ENCODE measurements at regions not wholly inside any gene's neighbourhood (a gene's known extent, or its start where the extent isn't known, plus 50 kb on each side); places are given as distances from the start of the nearest gene placed in this dataset.

DNA sequence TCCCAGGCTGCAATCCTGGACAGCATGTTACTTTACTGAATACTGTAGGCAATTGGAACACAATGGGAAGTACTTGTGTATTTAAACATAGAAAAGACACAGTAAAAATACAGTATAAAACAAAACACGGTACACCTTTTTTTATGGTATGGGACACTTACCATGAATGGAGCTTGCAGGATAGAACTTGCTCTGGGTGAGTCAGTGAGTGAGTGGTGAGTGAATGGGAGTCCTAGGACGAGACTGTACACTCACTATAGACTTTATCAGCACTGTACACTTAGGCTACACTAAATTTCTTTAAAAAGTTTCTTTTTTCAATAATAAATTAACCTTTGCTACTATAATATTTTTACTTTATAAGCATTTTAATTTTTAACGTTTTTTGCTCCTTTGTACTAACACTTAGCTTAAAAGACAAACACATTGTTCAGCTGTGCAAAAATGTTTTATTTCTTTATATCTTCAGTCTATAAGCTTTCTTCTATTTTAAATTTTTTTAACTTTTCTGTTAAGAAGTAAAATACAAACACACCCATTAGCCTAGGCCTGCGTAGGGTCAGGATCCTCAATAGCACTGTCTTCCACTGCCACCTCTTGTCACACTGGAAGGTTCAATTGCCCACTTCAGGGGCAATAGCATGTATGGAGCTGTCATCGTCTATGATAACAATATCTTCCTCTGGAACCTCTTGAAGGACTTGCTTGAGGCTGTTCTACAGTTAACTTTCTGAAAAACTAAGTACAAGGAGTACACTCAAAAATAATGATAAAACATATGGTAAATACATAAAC lies 293.5 kb upstream of the FSTL5 start:
- FAIRE-seq = no peak

- FAIRE-seq = no peak
Measured at GRCh38 chr4:162456106-162456505, 292.3 kb upstream of the FSTL5 start.

GRCh38 chr4:162450531-162451035 lies 286.8 kb upstream of the FSTL5 start:
- no peak for FAIRE-seq

GRCh38 chr4:162443510-162443909 lies 279.7 kb upstream of the FSTL5 start:
- no peak for FAIRE-seq

DNA sequence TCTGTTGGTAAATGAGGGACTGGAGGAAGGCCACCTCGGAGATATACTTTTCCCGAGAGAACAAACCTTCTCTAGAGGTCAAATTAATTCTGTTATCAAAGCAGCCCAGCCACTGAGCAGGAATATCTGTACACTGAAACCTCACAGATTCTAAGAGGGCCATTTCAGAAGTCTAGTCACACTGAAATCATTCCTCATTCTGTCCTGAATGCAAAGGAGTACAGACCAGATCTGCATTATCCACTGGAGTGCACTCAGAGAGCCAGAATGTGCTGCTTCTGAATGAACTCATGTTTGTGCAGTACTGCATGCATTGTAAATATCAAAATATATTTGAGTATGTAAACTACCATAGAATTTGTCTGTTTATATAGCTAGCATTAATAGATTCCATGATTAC lies 278.3 kb upstream of the FSTL5 start:
- no peak for FAIRE-seq

DNA sequence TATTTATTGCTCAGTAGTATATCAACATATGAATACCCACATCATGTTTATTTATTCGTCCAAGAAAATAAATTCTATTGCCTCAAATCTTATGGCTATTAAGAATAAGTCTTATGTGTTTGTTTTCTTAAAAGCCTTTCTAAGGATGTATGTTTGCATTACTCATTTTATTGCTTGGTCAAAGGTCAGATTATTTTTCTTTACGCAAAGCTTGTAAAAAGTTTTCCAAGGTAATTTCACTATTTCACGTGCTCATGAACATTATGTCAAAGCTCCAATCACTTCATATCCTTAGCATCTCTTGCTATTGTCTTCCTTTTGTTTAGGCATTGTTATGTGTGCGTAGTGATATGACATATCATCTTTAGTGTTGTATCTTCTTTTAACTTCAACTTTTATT lies 258.5 kb upstream of the FSTL5 start:
- no peak for FAIRE-seq

DNA sequence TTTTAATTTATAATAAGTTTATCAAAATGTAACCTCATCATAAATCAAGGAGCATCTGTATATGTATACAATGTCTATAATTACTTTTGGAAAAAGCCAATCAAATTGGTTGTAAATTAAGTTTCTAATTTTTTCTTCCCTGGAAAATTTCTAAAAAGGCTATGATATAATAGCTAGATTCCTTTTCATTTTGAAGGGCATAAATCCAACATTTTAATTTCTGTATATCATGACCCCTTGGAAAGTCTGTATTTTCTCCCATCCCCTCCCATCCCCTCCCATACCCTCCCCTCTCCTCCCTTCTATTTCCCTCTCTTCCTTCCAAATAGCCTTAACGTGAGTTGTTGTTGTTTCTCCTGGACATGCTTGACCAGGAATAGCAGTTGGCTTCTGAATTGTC lies 247.1 kb upstream of the FSTL5 start:
- no peak for FAIRE-seq

DNA sequence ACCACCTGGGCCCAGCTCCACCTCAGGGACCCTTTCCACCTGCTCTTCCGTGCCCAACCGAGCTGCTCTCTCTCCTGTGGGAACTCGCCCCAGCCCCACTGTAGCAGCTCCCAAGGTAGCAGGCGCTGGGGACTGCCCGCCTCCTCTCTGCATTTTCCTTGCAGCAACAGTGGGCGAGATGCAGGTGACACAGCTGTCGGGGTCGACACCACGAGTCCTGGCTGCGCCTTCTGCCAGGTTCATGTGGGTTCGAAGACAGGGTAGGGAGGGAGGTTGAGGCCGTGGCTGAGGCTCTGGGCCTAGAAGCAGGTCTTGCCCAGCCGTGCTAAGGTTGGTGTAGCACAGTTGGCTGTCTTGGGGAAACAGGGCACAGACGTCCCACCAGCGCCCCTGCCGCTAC lies 245.2 kb upstream of the FSTL5 start:
- no peak for FAIRE-seq

- no peak for FAIRE-seq
Measured at GRCh38 chr4:162408309-162408708, 244.5 kb upstream of the FSTL5 start.

DNA sequence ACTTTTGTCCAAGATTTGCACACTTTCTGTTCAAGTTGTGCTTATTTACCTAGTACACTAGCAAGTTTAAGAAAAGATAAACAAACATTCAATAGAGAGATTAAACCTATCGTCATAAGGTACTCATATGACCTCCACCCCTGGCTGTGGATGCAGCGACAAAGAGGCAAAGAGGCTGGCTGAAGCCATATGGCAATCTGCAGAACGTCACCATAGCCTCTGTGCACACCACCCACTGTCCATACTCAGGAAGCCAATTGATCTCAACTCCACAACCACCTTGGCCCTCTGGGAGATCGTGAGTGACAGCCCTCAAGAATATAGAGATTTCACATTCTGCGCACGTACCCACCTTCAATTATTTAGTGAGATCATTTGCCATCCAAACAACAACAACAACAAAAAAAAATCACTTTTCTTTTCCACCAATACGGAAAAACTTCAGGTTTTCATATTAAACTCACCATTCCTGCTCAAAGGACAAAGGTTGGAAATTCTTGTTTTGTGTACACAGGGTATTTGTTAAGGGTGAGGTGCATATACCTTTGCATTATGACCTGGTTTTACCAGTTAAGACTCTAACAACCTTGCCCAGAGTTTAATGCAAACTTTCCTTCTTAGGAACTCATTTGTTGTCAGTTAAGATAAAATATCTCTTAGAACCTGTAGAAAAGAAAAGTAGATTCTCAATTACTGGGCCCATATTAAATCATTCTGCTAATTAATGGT lies 243.0 kb upstream of the FSTL5 start:
- FAIRE-seq = no peak

GRCh38 chr4:162403932-162404331 lies 240.1 kb upstream of the FSTL5 start:
- FAIRE-seq = no peak

- no peak for FAIRE-seq
Measured at GRCh38 chr4:162403419-162403818, 239.6 kb upstream of the FSTL5 start.

DNA sequence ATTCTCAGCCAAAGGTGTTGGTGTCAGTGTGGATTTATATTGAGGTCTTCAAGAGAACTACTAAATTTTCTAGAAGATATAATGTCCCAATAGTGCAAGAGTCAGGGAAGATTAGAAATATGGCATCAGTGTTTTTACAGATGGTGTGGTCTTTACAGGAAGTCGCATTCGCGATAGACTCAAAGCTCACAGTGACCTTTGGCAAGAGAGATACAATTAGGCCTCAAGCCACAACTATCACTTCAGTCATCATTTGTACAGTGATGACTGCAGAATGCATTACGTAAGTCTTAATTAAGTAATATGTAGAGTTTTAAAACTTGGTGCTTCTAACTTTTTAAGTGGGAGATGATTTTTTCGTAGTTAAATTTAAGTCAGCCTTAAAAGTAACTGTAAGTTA lies 237.2 kb upstream of the FSTL5 start:
- FAIRE-seq = no peak

GRCh38 chr4:162392946-162393345 lies 229.1 kb upstream of the FSTL5 start:
- no peak for FAIRE-seq

DNA sequence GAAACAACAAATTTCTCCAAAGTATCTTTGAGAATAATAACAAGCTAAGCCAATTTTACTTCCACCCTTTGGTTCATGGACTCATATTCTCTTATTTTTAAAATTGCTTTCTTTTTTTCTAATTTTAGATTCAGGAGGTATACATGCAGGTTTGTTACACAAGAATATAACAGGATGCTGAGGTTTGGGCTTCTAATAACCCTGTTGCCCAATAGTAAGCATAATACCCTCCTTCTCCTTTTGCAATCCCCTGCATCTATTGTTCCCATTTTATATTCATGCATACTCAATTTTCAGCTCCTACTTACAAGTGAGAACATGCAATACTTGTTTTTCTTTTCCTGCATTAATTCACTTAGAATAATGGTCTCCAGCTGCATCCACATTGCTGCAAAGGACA lies 202.3 kb upstream of the FSTL5 start:
- FAIRE-seq = no peak

DNA sequence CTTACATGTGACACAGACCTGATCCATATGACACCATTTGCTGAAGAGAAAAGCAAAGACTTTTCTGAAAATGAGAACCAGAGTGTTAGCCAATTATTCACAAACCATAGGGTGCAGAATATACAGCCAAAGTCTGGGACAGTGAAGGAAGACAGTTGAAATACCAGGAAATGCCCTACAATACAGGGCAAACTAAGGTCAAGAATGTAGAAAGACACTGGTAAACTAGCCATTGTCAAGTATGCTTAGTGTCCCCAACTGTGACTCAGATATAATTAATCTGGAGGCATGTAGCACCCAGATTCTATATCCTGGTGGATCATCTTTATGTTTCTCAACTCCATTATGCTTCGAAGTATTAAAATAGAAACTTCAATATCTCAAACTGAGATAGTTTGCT lies 200.9 kb upstream of the FSTL5 start:
- no peak for FAIRE-seq

- FAIRE-seq = no peak
Measured at GRCh38 chr4:162360369-162361149, 196.8 kb upstream of the FSTL5 start.

DNA sequence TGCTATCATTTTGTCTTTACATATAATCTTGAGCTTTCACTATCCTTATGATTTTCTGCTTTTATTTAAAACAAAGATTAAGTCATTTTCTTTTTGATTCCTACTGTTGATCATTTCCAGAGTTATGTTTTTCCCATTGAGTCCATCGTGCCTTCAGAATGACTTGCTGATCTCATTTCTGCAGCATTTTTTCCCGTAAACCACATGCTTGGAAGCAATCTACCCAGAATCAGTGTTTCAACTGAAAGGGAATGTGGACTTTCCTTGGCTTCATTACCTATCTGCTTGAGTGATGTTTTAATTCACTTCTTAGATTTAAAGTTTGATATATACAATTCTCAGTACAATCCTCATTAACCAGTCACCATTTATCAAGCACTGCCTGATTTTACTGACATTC lies 192.4 kb upstream of the FSTL5 start:
- FAIRE-seq = no peak

DNA sequence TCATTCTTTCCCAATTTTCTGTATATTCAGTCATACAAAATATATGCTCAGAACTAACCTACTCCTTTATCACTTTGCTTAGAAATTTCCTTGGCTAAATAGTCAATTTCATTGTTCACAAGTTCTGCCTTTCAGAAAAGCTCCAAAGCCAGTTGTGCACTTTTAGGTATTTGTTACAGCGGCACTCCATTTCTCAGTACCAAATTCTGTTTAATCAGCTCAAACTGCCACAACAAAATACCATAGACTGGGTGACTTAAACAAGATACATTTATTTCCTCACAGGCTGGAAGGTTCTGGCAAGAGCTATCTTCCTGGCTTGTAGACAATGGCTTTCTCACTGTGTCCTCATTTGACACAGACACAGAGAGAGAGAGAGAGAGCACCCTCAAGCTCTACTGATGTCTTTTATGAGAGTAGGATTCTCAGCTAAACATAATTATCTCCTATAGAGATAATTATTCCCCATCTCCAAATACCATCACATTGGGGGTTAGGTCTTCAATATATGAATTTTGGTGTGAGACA lies 188.8 kb upstream of the FSTL5 start:
- no peak for FAIRE-seq

- FAIRE-seq = no peak
Measured at GRCh38 chr4:162350331-162350730, 186.5 kb upstream of the FSTL5 start.

- no peak for FAIRE-seq
Measured at GRCh38 chr4:162349395-162349794, 185.6 kb upstream of the FSTL5 start.

- FAIRE-seq = no peak
Measured at GRCh38 chr4:162347842-162348213, 184.0 kb upstream of the FSTL5 start.

- no peak for FAIRE-seq
Measured at GRCh38 chr4:162347156-162347841, 183.5 kb upstream of the FSTL5 start.
